NB4 (cell line): ENCODE measurements at regions not wholly inside any gene's neighbourhood (a gene's known extent, or its start where the extent isn't known, plus 50 kb on each side); places are given as distances from the start of the nearest gene placed in this dataset.

Experiments used
- CTCF ChIP-seq: IDR thresholded peaks from one replicate; pipeline ENCODE4 v1.5.1; 2012; ENCODE audit warnings: low read depth, low read length
- MYC ChIP-seq: IDR thresholded peaks from 2 replicates; pipeline ENCODE4 v1.6.1; 2011; ENCODE audit warnings: low read depth, low read length
- POLR2A ChIP-seq: IDR thresholded peaks from 2 replicates; pipeline ENCODE4 v1.6.1; 2011; ENCODE audit warnings: mild to moderate bottlenecking; ENCODE audit not compliant: insufficient read length; ENCODE audit errors: extremely low read depth

- TF ChIP-seq CTCF (no peak), POLR2A (no peak), MYC (0 out of 2 replicates have a peak, but pooled peaks have one; percentile 13)
These were observed 220.5 kb upstream of the LRRN1 start for GRCh38 chr3:3578718-3579117.
